Neural progenitor cell (in vitro differentiated cells): ENCODE measurements at regions not wholly inside any gene's neighbourhood (a gene's known extent, or its start where the extent isn't known, plus 50 kb on each side); places are given as distances from the start of the nearest gene placed in this dataset.
A peak's percentile ranks its signal among the peaks of the same experiment; 100 is the strongest.

Experiments
- DNase-seq: peaks from one replicate; pipeline ENCODE4 v3.0.0-alpha.2; 2016; ENCODE audit warnings: low spot score
- H2AFZ ChIP-seq: fragments of 200-600 bp; sonication (generic); replicated peaks from 2 replicates; pipeline ENCODE4 v1.6.1; 2016; ENCODE audit warnings: antibody characterized with exemption
- H3F3A ChIP-seq: fragments of 200-600 bp; sonication (generic); 2 replicates; pipeline ENCODE4 v1.6.1; 2016; ENCODE audit warnings: antibody characterized with exemption, low read depth
- H3K27ac ChIP-seq: fragments of 200-600 bp; sonication (generic); 2 replicates; pipeline ENCODE4 v1.5.1; 2016; ENCODE audit warnings: mild to moderate bottlenecking
- H3K27me3 ChIP-seq: fragments of 200-600 bp; sonication (generic); 2 replicates; pipeline ENCODE4 v1.6.1; 2016; ENCODE audit warnings: mild to moderate bottlenecking, moderate library complexity
- H3K36me3 ChIP-seq: fragments of 200-600 bp; sonication (generic); 2 replicates; pipeline ENCODE4 v1.5.1; 2016
- H3K4me1 ChIP-seq: fragments of 200-600 bp; sonication (generic); 2 replicates; pipeline ENCODE4 v1.6.1; 2016; ENCODE audit warnings: mixed run types
- H3K4me2 ChIP-seq: fragments of 200-600 bp; sonication (generic); 2 replicates; pipeline ENCODE4 v1.6.1; 2016
- H3K4me3 ChIP-seq: fragments of 200-600 bp; sonication (generic); 2 replicates; pipeline ENCODE4 v1.5.1; 2016
- H3K79me2 ChIP-seq: fragments of 200-600 bp; sonication (generic); 2 replicates; pipeline ENCODE4 v1.6.1; 2016; ENCODE audit warnings: low read depth
- H3K9ac ChIP-seq: fragments of 200-600 bp; sonication (generic); 2 replicates; pipeline ENCODE4 v1.6.1; 2016
- H3K9me3 ChIP-seq: fragments of 200-600 bp; sonication (generic); 2 replicates; pipeline ENCODE4 v1.5.1; 2016; ENCODE audit warnings: low read depth
- H4K20me1 ChIP-seq: fragments of 200-600 bp; sonication (generic); 2 replicates; pipeline ENCODE4 v1.6.1; 2016; ENCODE audit warnings: low read depth
- H3K27ac Mint-ChIP-seq: 3 replicates; pipeline ENCODE4 v1.8.0; 2021; ENCODE audit warnings: mixed read lengths
- H3K27me3 Mint-ChIP-seq: 2 replicates; pipeline ENCODE4 v1.8.0; 2022; ENCODE audit warnings: low read depth, mild to moderate bottlenecking, inconsistent platforms, moderate library complexity, mixed read lengths; ENCODE audit not compliant: insufficient read depth
- H3K36me3 Mint-ChIP-seq: 3 replicates; pipeline ENCODE4 v1.8.0; 2021; ENCODE audit warnings: mixed read lengths
- H3K4me1 Mint-ChIP-seq: 3 replicates; pipeline ENCODE4 v1.8.0; 2021; ENCODE audit warnings: mixed read lengths
- H3K4me3 Mint-ChIP-seq: 3 replicates; pipeline ENCODE4 v1.8.0; 2021; ENCODE audit warnings: mild to moderate bottlenecking, moderate library complexity, mixed read lengths
- H3K9me3 Mint-ChIP-seq: 3 replicates; pipeline ENCODE4 v1.8.0; 2020; ENCODE audit warnings: mixed read lengths
- CTCF ChIP-seq: fragments of 200-600 bp; sonication (generic); IDR thresholded peaks from 2 replicates; pipeline ENCODE4 v1.5.1; 2017; ENCODE audit warnings: antibody characterized with exemption, mild to moderate bottlenecking
- EZH2 ChIP-seq: fragments of 200-600 bp; sonication (generic); IDR thresholded peaks from 2 replicates; pipeline ENCODE4 v1.6.1; 2017; ENCODE audit warnings: antibody characterized with exemption, mild to moderate bottlenecking, moderate library complexity
- EZH2phosphoT487 ChIP-seq: fragments of 200-600 bp; sonication (generic); IDR thresholded peaks from 2 replicates; pipeline ENCODE4 v1.6.1; 2017; ENCODE audit warnings: antibody characterized with exemption

DNA sequence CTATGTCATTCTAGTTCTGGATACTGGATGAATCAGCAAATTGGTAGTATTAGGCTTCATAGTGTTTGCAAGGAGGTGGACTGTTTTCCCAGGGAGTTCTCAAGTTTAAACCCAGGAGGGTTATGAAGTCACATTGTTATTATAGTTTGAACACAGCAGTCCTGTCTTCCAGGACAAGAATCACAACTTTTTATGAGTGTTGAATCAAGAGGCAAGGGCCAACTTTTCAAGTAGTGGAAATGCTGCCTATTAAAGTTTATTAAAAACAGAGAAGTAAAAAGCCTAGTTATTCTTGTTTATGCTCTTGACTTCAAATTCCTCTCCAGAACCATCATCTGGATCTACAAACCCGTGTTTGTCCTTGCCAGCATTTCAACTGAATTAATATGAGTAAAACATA is 86.3 kb upstream of the GOT2 start:
- H3K9ac ChIP-seq: no peak overlapping the region
- no peaks in the 10 kb centered on the region for H4K20me1 ChIP-seq
- Mint-ChIP-seq H3K4me1 (peaks cover 8% of the 10 kb centered on the region), H3K4me3 (no peak overlapping the region), H3K27ac (no peak overlapping the region), H3K36me3 (no peaks in the 10 kb centered on the region), H3K9me3 (peaks cover 19% of the 10 kb centered on the region), H3K27me3 (no peaks in the 10 kb centered on the region)
- no peak for DNase-seq
- no peak overlapping the region for H3K27ac ChIP-seq
- no peaks in the 10 kb centered on the region for H3K79me2 ChIP-seq
- no peak overlapping the region for H3K4me2 ChIP-seq
- no peaks in the 10 kb centered on the region for H3K27me3 ChIP-seq
- peaks cover 4% of the 10 kb centered on the region for H3K36me3 ChIP-seq
- no peak overlapping the region for H2AFZ ChIP-seq
- no peaks in the 10 kb centered on the region for H3K4me1 ChIP-seq
- no peak overlapping the region for H3K4me3 ChIP-seq
- TF ChIP-seq EZH2phosphoT487 (no peak), EZH2 (no peak), CTCF (no peak)
- peaks cover 8% of the 10 kb centered on the region for H3K9me3 ChIP-seq
- no peaks in the 10 kb centered on the region for H3F3A ChIP-seq

- TF ChIP-seq EZH2phosphoT487 (no peak), EZH2 (no peak), CTCF (no peak)
- Histone ChIP-seq H2AFZ (peak overlapping the region; percentile 61), H3K79me2 (no peaks in the 10 kb centered on the region), H3K27ac (no peak overlapping the region), H3K27me3 (no peaks in the 10 kb centered on the region), H4K20me1 (no peaks in the 10 kb centered on the region), H3K4me2 (no peak overlapping the region), H3K9ac (no peak overlapping the region), H3K36me3 (no peaks in the 10 kb centered on the region), H3K9me3 (no peaks in the 10 kb centered on the region), H3K4me1 (peaks cover 3% of the 10 kb centered on the region), H3F3A (no peaks in the 10 kb centered on the region), H3K4me3 (no peak overlapping the region)
- no peak for DNase-seq
- Mint-ChIP-seq H3K27ac (no peak overlapping the region), H3K4me1 (peaks cover 19% of the 10 kb centered on the region), H3K9me3 (no peaks in the 10 kb centered on the region), H3K4me3 (no peak overlapping the region), H3K36me3 (no peaks in the 10 kb centered on the region), H3K27me3 (no peaks in the 10 kb centered on the region)
These were observed 81.2 kb upstream of the GOT2 start for GRCh38 chr16:58815181-58815888.

DNA sequence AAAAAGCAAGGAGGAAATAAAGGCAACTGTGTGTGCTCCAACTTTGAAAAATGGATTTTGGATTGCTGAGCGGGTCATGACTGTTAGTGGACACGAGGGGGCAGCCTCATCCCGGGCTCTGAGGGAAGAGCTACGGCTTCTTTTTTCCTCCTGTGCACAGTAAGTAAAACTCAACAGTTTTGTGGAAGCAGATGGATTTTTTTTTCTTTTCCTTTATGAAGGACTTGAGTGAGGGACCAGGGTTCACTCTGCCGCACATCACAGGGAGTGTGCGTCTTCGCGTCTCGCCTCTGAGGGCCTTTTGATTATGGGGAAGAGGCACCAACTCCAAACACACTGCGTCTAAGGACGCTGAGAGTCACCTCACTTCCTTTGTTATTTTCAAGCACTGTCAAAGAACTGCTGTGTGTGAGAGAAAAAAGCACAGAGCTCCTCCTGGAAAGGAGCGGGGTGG is 80.3 kb upstream of the GOT2 start:
- no peaks in the 10 kb centered on the region for H3K9me3 Mint-ChIP-seq
- H3K4me1 Mint-ChIP-seq: peaks cover 19% of the 10 kb centered on the region
- Histone ChIP-seq H3K9ac (no peak overlapping the region), H3F3A (no peaks in the 10 kb centered on the region), H3K9me3 (no peaks in the 10 kb centered on the region), H3K27me3 (no peaks in the 10 kb centered on the region), H3K27ac (no peak overlapping the region), H3K79me2 (no peaks in the 10 kb centered on the region), H4K20me1 (no peaks in the 10 kb centered on the region), H2AFZ (peak overlapping the region; percentile 95), H3K4me3 (peak overlapping the region; percentile 52), H3K4me2 (peak overlapping the region; percentile 81), H3K36me3 (no peaks in the 10 kb centered on the region), H3K4me1 (peaks cover 3% of the 10 kb centered on the region)
- TF ChIP-seq EZH2 (no peak), EZH2phosphoT487 (no peak), CTCF (peak; percentile 94)
- H3K27me3 Mint-ChIP-seq: no peaks in the 10 kb centered on the region
- peak; percentile 74 for DNase-seq
- peak overlapping the region; percentile 85 for H3K4me3 Mint-ChIP-seq
- H3K36me3 Mint-ChIP-seq: no peaks in the 10 kb centered on the region
- peak overlapping the region; percentile 96 for H3K27ac Mint-ChIP-seq
